KOPT-K1 (cell line): ENCODE measurements at regions not wholly inside any gene's neighbourhood (a gene's known extent, or its start where the extent isn't known, plus 50 kb on each side); places are given as distances from the start of the nearest gene placed in this dataset.

Source experiments
- H3K27ac ChIP-seq: fragments of 200-600 bp; sonication (generic); 2 replicates; pipeline ENCODE4 v1.5.1; 2016; ENCODE audit warnings: antibody characterized with exemption, mild to moderate bottlenecking, low read depth, low read length; ENCODE audit not compliant: poor library complexity, severe bottlenecking
- H3K36me3 ChIP-seq: fragments of 200-600 bp; sonication (generic); 2 replicates; pipeline ENCODE4 v1.5.1; 2017; ENCODE audit warnings: antibody characterized with exemption, mild to moderate bottlenecking, low read length, moderate library complexity; ENCODE audit not compliant: insufficient read depth
- H3K9me3 ChIP-seq: fragments of 200-600 bp; sonication (generic); 2 replicates; pipeline ENCODE4 v1.5.1; 2017; ENCODE audit warnings: antibody characterized with exemption, low read length, mild to moderate bottlenecking; ENCODE audit not compliant: insufficient read depth, poor library complexity, severe bottlenecking

DNA sequence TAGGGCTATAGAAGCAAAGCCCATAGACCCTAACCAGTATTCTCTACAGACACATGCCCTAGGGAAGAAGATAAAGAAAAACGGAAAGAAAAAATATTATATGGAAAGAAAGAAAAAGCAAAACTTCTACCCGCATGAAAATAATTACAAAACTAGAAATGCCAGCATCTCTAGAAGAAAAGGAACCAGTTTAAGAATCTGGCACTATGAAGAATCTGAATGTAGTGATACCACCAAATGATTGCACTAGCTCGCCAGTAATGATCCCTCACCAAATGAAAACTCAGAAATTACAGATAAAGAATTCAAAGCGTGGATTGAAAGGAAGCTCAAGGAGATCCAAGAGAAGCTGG, 341.9 kb upstream of the GRIA1 start:
- no peaks in the 10 kb centered on the region for H3K36me3 ChIP-seq
- no peak overlapping the region for H3K27ac ChIP-seq
- H3K9me3 ChIP-seq = no peaks in the 10 kb centered on the region

GRCh38 chr5:153151558-153151957, 338.9 kb upstream of the GRIA1 start:
- no peaks in the 10 kb centered on the region for H3K9me3 ChIP-seq
- H3K36me3 ChIP-seq = no peaks in the 10 kb centered on the region
- H3K27ac ChIP-seq = no peak overlapping the region

GRCh38 chr5:153153086-153153485, 337.4 kb upstream of the GRIA1 start:
- Histone ChIP-seq H3K27ac (no peak overlapping the region), H3K36me3 (no peaks in the 10 kb centered on the region), H3K9me3 (no peaks in the 10 kb centered on the region)

GRCh38 chr5:153157156-153157555, 333.3 kb upstream of the GRIA1 start:
- no peaks in the 10 kb centered on the region for H3K36me3 ChIP-seq
- no peaks in the 10 kb centered on the region for H3K9me3 ChIP-seq
- no peak overlapping the region for H3K27ac ChIP-seq

DNA sequence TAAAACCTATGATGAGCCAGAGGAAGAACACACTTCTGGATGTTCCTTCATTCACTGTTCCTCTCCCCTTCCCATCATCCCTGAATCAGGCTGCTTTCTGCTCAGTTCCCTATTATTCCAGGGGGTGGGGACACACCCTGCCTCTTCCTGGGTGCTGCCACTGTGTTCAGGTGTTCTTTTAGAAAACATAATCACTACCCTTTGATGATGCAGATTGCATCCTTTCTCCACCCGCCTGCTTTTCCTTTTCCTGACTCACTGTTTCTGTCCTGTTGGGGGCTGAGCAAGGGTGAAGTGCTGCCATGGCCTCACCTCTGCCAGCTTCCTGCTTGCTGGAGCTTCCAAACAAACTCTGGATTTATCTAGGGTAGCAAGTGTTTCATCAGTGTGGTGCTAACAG, 331.9 kb upstream of the GRIA1 start:
- Histone ChIP-seq H3K9me3 (no peaks in the 10 kb centered on the region), H3K36me3 (no peaks in the 10 kb centered on the region), H3K27ac (no peak overlapping the region)

DNA sequence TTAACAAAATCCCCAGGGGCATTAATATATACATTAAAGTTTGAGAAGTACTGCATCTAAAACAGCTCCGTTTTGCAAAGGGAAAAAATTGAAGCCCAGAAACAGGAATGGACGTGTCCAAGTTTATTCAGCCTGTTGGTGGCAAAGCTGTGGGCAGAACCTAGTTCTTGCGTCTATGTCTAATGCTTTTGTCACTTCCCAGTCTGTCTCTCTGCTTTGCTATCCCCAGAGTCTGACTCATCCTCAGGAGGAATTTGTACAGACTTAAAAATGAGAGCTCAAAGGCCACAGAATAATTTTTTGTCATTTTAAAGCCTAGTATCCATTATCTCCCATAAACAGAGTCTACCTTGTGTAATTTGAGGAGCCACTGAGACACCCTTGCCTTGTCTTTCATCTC, 330.9 kb upstream of the GRIA1 start:
- Histone ChIP-seq H3K9me3 (no peaks in the 10 kb centered on the region), H3K27ac (no peak overlapping the region), H3K36me3 (no peaks in the 10 kb centered on the region)

GRCh38 chr5:153168241-153168640, 322.2 kb upstream of the GRIA1 start:
- Histone ChIP-seq H3K27ac (no peak overlapping the region), H3K36me3 (no peaks in the 10 kb centered on the region), H3K9me3 (no peaks in the 10 kb centered on the region)

DNA sequence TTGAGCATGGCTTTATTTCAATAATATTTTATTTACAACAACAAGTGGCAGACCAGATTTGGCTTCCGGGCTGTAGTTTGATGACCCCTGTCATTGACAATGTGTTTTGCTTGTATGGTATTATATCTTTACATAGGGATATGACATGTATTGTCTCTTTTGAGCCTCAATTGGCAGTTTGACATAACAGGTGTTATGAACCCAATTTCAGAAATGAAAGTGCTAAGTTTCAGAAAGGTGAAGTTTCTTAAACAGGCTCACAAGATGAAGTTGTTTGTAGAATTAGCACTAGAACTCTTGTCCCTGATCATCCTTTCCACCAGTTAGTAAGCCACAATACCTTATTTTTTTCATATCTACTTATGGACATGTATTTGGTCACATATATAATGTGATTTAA, 303.0 kb upstream of the GRIA1 start:
- Histone ChIP-seq H3K27ac (no peak overlapping the region), H3K9me3 (no peaks in the 10 kb centered on the region), H3K36me3 (no peaks in the 10 kb centered on the region)

DNA sequence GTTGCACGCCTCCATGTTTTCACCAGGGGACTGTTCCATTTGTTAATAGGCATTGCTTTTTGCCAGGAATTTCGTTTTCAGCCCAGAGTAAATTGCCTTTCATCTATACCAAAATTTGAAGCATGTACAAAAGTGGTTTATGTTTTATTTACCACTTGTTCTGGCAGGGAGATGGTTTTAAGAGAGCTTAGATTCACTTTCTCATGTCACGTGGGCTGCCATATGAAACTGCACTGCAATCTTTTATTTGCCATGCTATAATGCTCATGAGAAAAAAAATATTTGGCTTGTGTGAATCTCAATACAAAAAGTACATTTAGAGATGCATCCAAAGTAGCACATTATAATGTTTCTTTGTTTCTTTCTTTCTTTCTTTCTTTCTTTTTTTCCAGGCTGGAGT, 284.1 kb upstream of the GRIA1 start:
- no peaks in the 10 kb centered on the region for H3K36me3 ChIP-seq
- no peak overlapping the region for H3K27ac ChIP-seq
- no peaks in the 10 kb centered on the region for H3K9me3 ChIP-seq

DNA sequence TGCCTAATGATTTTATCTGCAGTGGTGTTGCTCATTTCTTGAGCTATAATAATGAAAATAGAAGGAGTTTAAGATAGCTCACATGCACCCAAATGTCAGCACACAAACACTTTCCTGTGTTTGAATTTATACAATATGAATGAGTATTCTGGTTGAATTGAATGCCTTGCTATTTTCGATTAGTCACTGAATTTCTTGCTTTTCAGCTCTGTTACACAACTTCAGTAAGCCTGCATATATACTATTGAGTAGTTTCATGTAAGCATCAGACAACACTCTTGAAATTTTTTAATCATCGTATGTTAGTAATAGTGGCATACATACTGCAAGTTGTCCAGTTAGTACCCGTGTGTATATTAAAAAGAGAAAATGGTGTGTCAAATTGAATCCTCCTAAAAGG, 281.5 kb upstream of the GRIA1 start:
- Histone ChIP-seq H3K27ac (no peak overlapping the region), H3K36me3 (no peaks in the 10 kb centered on the region), H3K9me3 (no peaks in the 10 kb centered on the region)

- Histone ChIP-seq H3K36me3 (no peaks in the 10 kb centered on the region), H3K27ac (no peak overlapping the region), H3K9me3 (no peaks in the 10 kb centered on the region)
Measured at GRCh38 chr5:153209687-153210086, 280.8 kb upstream of the GRIA1 start.

DNA sequence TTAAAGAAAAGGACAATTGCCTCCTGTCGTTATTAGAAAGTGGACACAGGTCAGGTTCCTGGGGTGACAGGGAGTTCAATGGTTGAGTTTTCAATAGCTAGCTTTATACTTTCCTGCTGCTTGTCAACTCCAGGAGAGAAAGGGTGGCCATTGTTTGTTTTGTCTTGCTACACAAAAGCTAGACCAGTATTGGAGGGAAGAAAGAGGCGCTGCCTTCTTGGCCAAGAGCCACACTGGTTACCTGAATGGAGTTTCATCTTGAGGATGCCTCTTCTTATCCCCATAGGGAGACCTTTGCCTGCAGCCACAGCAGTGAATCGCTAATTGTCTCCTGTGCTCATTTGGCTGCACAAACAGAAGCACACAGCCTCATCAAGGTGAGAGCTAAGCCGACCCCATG, 279.4 kb upstream of the GRIA1 start:
- no peak overlapping the region for H3K27ac ChIP-seq
- H3K36me3 ChIP-seq = no peaks in the 10 kb centered on the region
- no peaks in the 10 kb centered on the region for H3K9me3 ChIP-seq

- H3K27ac ChIP-seq = no peak overlapping the region
- no peaks in the 10 kb centered on the region for H3K36me3 ChIP-seq
- H3K9me3 ChIP-seq = no peaks in the 10 kb centered on the region
Measured at GRCh38 chr5:153212471-153212870, 278.0 kb upstream of the GRIA1 start.

DNA sequence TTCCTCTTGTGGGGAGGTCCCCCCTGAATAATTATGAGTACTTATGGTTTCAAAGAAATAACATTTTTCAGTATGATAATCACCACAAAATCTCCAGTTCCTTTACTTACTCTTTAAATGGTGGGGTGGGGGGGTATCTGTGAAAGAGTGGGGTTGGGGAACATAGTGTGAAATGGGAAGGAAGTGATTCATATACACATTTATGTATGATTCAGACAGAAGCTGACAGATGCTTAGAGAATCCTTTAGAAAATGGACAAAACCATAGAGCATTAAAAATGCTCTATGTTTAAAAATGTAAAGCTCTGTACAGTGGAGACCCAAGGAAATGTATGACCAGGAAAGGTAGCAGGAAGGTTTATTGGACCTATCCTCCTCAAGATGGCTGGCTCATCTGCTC, 267.5 kb upstream of the GRIA1 start:
- Histone ChIP-seq H3K27ac (no peak overlapping the region), H3K9me3 (no peaks in the 10 kb centered on the region), H3K36me3 (no peaks in the 10 kb centered on the region)

GRCh38 chr5:153223376-153223775, 267.1 kb upstream of the GRIA1 start:
- no peaks in the 10 kb centered on the region for H3K36me3 ChIP-seq
- no peak overlapping the region for H3K27ac ChIP-seq
- no peaks in the 10 kb centered on the region for H3K9me3 ChIP-seq

DNA sequence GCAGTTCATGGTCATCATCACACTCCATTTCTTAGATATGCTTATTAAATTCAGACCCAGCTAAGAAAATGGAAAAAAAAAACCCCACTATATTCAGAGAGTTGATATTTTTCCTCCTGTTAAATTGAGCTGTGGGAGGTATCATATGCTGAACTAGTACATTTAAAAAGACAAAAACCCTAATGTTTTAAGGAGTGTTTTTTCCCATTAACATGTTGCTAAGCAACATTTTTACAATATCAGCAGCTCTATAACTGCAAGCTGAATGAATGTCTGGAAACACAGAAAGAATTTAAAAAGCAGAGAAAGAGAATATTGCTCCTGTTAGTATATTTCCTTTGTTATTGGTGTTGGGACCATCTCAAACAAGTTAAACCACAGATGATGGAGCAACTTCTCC, 265.8 kb upstream of the GRIA1 start:
- H3K9me3 ChIP-seq = no peaks in the 10 kb centered on the region
- no peaks in the 10 kb centered on the region for H3K36me3 ChIP-seq
- no peak overlapping the region for H3K27ac ChIP-seq

DNA sequence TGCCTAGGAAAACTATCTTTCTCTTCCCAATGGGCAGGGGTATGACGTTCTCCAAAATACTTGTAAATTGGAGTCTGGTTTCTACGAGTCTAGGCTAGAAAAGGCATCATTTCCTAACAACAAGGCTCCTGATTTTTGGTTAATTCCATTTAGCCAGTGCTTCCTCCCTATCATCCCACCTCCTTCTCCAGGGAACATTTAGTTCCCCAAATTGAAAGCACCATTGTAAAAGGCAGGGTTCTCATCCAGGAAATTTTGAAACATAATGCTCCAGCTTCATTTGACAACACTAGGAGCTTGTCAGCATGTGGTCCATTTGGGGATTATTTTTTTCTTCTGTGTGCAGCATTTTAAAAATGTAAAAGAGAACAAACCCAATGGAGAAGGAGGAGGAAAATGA, 256.5 kb upstream of the GRIA1 start:
- no peaks in the 10 kb centered on the region for H3K9me3 ChIP-seq
- H3K27ac ChIP-seq = no peak overlapping the region
- H3K36me3 ChIP-seq = no peaks in the 10 kb centered on the region
